Neural cell (in vitro differentiated cells): ENCODE measurements at regions not wholly inside any gene's neighbourhood (a gene's known extent, or its start where the extent isn't known, plus 50 kb on each side); places are given as distances from the start of the nearest gene placed in this dataset.

Source experiments
- H2AFZ ChIP-seq: fragments of 200-600, 300-800 bp; sonication (generic), shearing (Covaris generic); 2 replicates; pipeline ENCODE4 v1.6.0; 2014; ENCODE audit warnings: low read depth, mild to moderate bottlenecking, antibody characterized with exemption, low read length, moderate library complexity
- H3F3A ChIP-seq: fragments of 200-600 bp; shearing (Covaris generic); 2 replicates; pipeline ENCODE4 v1.6.1; 2016; ENCODE audit warnings: mild to moderate bottlenecking, moderate library complexity, mixed read lengths, antibody characterized with exemption, low read length; ENCODE audit not compliant: insufficient read depth, poor library complexity, severe bottlenecking
- H3K27ac ChIP-seq: fragments of 200-600, 300-800 bp; sonication (generic), shearing (Covaris generic); 2 replicates; pipeline ENCODE4 v1.5.1; 2014; ENCODE audit warnings: mild to moderate bottlenecking, low read length, moderate library complexity
- H3K27me3 ChIP-seq: fragments of 300-800, 200-600 bp; sonication (generic), shearing (Covaris generic); 2 replicates; pipeline ENCODE4 v1.6.0; 2014; ENCODE audit warnings: mild to moderate bottlenecking, low read depth, low read length, moderate library complexity; ENCODE audit not compliant: insufficient read depth
- H3K36me3 ChIP-seq: fragments of 300-800, 200-600 bp; sonication (generic), shearing (Covaris generic); 2 replicates; pipeline ENCODE4 v1.5.1; 2014; ENCODE audit warnings: mild to moderate bottlenecking, antibody characterized with exemption, low read length, moderate library complexity; ENCODE audit not compliant: insufficient read depth
- H3K4me2 ChIP-seq: fragments of 300-800, 200-600 bp; sonication (generic), shearing (Covaris generic); 2 replicates; pipeline ENCODE4 v1.6.0; 2014; ENCODE audit warnings: mild to moderate bottlenecking, low read length
- H3K4me3 ChIP-seq: fragments of 300-800, 200-600 bp; sonication (generic), shearing (Covaris generic); 2 replicates; pipeline ENCODE4 v1.5.1; 2014; ENCODE audit warnings: mild to moderate bottlenecking, low read length, moderate library complexity
- H3K79me2 ChIP-seq: fragments of 200-600 bp; shearing (Covaris generic); replicated peaks from 2 replicates; pipeline ENCODE4 v1.6.0; 2014; ENCODE audit warnings: mild to moderate bottlenecking, low read length, moderate library complexity; ENCODE audit not compliant: insufficient read depth
- H3K9ac ChIP-seq: fragments of 300-800, 200-600 bp; sonication (generic), shearing (Covaris generic); 2 replicates; pipeline ENCODE4 v1.6.1; 2016; ENCODE audit warnings: mild to moderate bottlenecking, low read length, mixed read lengths
- H3K9me2 ChIP-seq: fragments of 200-600 bp; shearing (Covaris generic); 2 replicates; pipeline ENCODE4 v1.6.1; 2016; ENCODE audit warnings: mild to moderate bottlenecking, low read length, mixed read lengths; ENCODE audit not compliant: insufficient read depth
- H3K9me3 ChIP-seq: fragments of 200-600, 300-800 bp; sonication (generic), shearing (Covaris generic); 2 replicates; pipeline ENCODE4 v1.6.1; 2016; ENCODE audit warnings: mild to moderate bottlenecking, mixed run types, low read length, moderate library complexity, mixed read lengths
- H4K20me1 ChIP-seq: fragments of 200-600 bp; shearing (Covaris generic); 2 replicates; pipeline ENCODE4 v1.6.1; 2016; ENCODE audit warnings: mild to moderate bottlenecking, mixed run types; ENCODE audit not compliant: insufficient read depth
- CTCF ChIP-seq: fragments of 450-650 bp; IDR thresholded peaks from 2 replicates; pipeline ENCODE4 v1.5.1; 2014; ENCODE audit warnings: antibody characterized with exemption, mild to moderate bottlenecking, moderate library complexity; ENCODE audit not compliant: poor library complexity, severe bottlenecking
- EP300 ChIP-seq: fragments of 450-650 bp; conservative IDR thresholded peaks from 2 replicates; pipeline ENCODE4 v1.6.1; 2014; ENCODE audit warnings: antibody characterized with exemption, mild to moderate bottlenecking, moderate library complexity; ENCODE audit not compliant: poor library complexity, severe bottlenecking
- EZH2 ChIP-seq: fragments of 200-600, 300-800 bp; shearing (Covaris generic), sonication (generic); IDR thresholded peaks from 2 replicates; pipeline ENCODE4 v1.6.1; 2014; ENCODE audit warnings: antibody characterized with exemption, low read length, borderline replicate concordance, mild to moderate bottlenecking; ENCODE audit not compliant: insufficient read depth, poor library complexity, severe bottlenecking
- MXI1 ChIP-seq: fragments of 450-650 bp; conservative IDR thresholded peaks from 2 replicates; pipeline ENCODE4 v1.6.1; 2014; ENCODE audit warnings: antibody characterized with exemption, mild to moderate bottlenecking; ENCODE audit not compliant: poor library complexity, severe bottlenecking
- POLR2AphosphoS5 ChIP-seq: IDR thresholded peaks from 2 replicates; pipeline ENCODE4 v1.6.1; 2012
- RAD21 ChIP-seq: fragments of 450-650 bp; conservative IDR thresholded peaks from 2 replicates; pipeline ENCODE4 v1.6.1; 2014; ENCODE audit warnings: antibody characterized with exemption, mild to moderate bottlenecking, moderate library complexity
- REST ChIP-seq: IDR thresholded peaks from 2 replicates; pipeline ENCODE4 v1.6.1; 2012; ENCODE audit warnings: borderline replicate concordance
- SMC3 ChIP-seq: fragments of 450-650 bp; conservative IDR thresholded peaks from 2 replicates; pipeline ENCODE4 v1.6.1; 2014; ENCODE audit warnings: antibody characterized with exemption, mild to moderate bottlenecking, moderate library complexity; ENCODE audit not compliant: poor library complexity
- TAF1 ChIP-seq: IDR thresholded peaks from 2 replicates; pipeline ENCODE4 v1.6.1; 2012; ENCODE audit warnings: low read depth

GRCh38 chr5:62142351-62142750 is 163.7 kb upstream of the KIF2A start:
- Histone ChIP-seq H3K36me3 (no peaks in the 10 kb centered on the region), H3K9ac (no peak overlapping the region), H3F3A (no peaks in the 10 kb centered on the region), H2AFZ (no peak overlapping the region), H3K9me2 (no peaks in the 10 kb centered on the region), H4K20me1 (no peaks in the 10 kb centered on the region), H3K27me3 (no peaks in the 10 kb centered on the region), H3K4me3 (no peak overlapping the region), H3K27ac (no peak overlapping the region), H3K4me2 (no peak overlapping the region), H3K79me2 (no peaks in the 10 kb centered on the region), H3K9me3 (no peaks in the 10 kb centered on the region)
- TF ChIP-seq RAD21, result no peak
- TF ChIP-seq EP300, result no peak
- TF ChIP-seq TAF1, result no peak
- TF ChIP-seq CTCF, result no peak
- no peak for TF ChIP-seq SMC3
- no peak for TF ChIP-seq EZH2
- TF ChIP-seq REST, result no peak
- TF ChIP-seq POLR2AphosphoS5, result no peak
- no peak for TF ChIP-seq MXI1

GRCh38 chr5:62143268-62144229 is 162.5 kb upstream of the KIF2A start:
- Histone ChIP-seq H3K27me3 (no peaks in the 10 kb centered on the region), H3K4me3 (no peak overlapping the region), H3K36me3 (no peaks in the 10 kb centered on the region), H3K9me3 (no peaks in the 10 kb centered on the region), H4K20me1 (no peaks in the 10 kb centered on the region), H3F3A (no peaks in the 10 kb centered on the region), H3K9me2 (no peaks in the 10 kb centered on the region), H3K27ac (no peak overlapping the region), H2AFZ (no peak overlapping the region), H3K9ac (no peak overlapping the region), H3K79me2 (no peaks in the 10 kb centered on the region), H3K4me2 (no peak overlapping the region)
- no peak for TF ChIP-seq POLR2AphosphoS5
- peak; percentile 76 for TF ChIP-seq CTCF
- TF ChIP-seq SMC3, result peak; percentile 84
- no peak for TF ChIP-seq EP300
- peak; percentile 77 for TF ChIP-seq RAD21
- TF ChIP-seq MXI1, result no peak
- TF ChIP-seq REST, result no peak
- no peak for TF ChIP-seq TAF1
- TF ChIP-seq EZH2, result no peak
